Tibial artery (tissue), 4 donors: ENCODE measurements at regions not wholly inside any gene's neighbourhood (a gene's known extent, or its start where the extent isn't known, plus 50 kb on each side); places are given as distances from the start of the nearest gene placed in this dataset.

Source experiments
- DNase-seq, 2 donors: peaks; one replicate each; pipeline ENCODE4 v3.0.0-alpha.2; 2019
- H3K27ac ChIP-seq, 2 donors: fragments of 200-600 bp; sonication (generic) in 1 of 2; 1 replicate in 1 of 2; 2 replicates in 1 of 2; pipeline ENCODE4 v1.5.1; 2018 to 2019; ENCODE audit warnings: mild to moderate bottlenecking in 1 of 2
- H3K27me3 ChIP-seq, 2 donors: fragments of 200-600 bp; sonication (generic) in 1 of 2; one replicate each; pipeline versions ENCODE4 v1.5.1 to v1.6.0; 2016 to 2019
- H3K36me3 ChIP-seq, 3 donors: fragments of 200-600 bp; sonication (generic) in 2 of 3; one replicate each; pipeline ENCODE4 v1.5.1; 2016 to 2019; ENCODE audit warnings: mild to moderate bottlenecking in 2 of 3
- H3K4me1 ChIP-seq, 4 donors: fragments of 200-600 bp; sonication (generic) in 2 of 4; 1 replicate in 3 of 4; 2 replicates in 1 of 4; pipeline ENCODE4 v1.5.1; 2016 to 2019
- H3K4me3 ChIP-seq, 2 donors: fragments of 200-600 bp; sonication (generic) in 1 of 2; 1 replicate in 1 of 2; 2 replicates in 1 of 2; pipeline ENCODE4 v1.5.1; 2018 to 2019; ENCODE audit warnings: mild to moderate bottlenecking in 2 of 2
- H3K9me3 ChIP-seq, 3 donors: fragments of 200-600 bp; sonication (generic) in 1 of 3; one replicate each; pipeline ENCODE4 v1.5.1; 2016 to 2019
- CTCF ChIP-seq, 2 experiments: fragments of 200-600 bp in 1 of 2; fragments of 450-650 bp in 1 of 2; IDR thresholded peaks; one replicate each; pipeline ENCODE4 v1.5.1; 2017 to 2019; ENCODE audit warnings: antibody characterized with exemption in 2 of 2, mild to moderate bottlenecking in 1 of 2, moderate library complexity in 1 of 2
- intact Hi-C: fragments of 100-400 bp; cut with DNase I; formaldehyde crosslinking; loops from one replicate; pipeline ENCODE4 v1.15.0; 2023; ENCODE audit warnings: low total_unique reads

GRCh38 chr16:49112754-49113153 lies 168.9 kb downstream of the CBLN1 start:
- Histone ChIP-seq H3K27ac (no peak overlapping the region), H3K4me1 (no peaks in the 10 kb centered on the region), H3K9me3 (no peaks in the 10 kb centered on the region), H3K27me3 (no peaks in the 10 kb centered on the region), H3K36me3 (no peaks in the 10 kb centered on the region), H3K4me3 (no peak overlapping the region)
- TF ChIP-seq CTCF (IDR thresholded peaks at IDR 0.05): no peak
- intact Hi-C loops: no loop called here
- DNase-seq: no peak

GRCh38 chr16:49111351-49111750 lies 170.3 kb downstream of the CBLN1 start:
- H3K36me3 ChIP-seq: no peaks in the 10 kb centered on the region
- H3K4me1 ChIP-seq: no peaks in the 10 kb centered on the region
- intact Hi-C loops: no loop called here
- H3K27me3 ChIP-seq: no peaks in the 10 kb centered on the region
- no peak for TF ChIP-seq CTCF (IDR thresholded peaks at IDR 0.05)
- H3K27ac ChIP-seq: no peak overlapping the region
- DNase-seq: no peak
- no peaks in the 10 kb centered on the region for H3K9me3 ChIP-seq
- no peak overlapping the region for H3K4me3 ChIP-seq

GRCh38 chr16:49108611-49109010 lies 173.0 kb downstream of the CBLN1 start:
- Histone ChIP-seq H3K4me1 (no peaks in the 10 kb centered on the region), H3K36me3 (no peaks in the 10 kb centered on the region), H3K4me3 (no peak overlapping the region), H3K9me3 (no peaks in the 10 kb centered on the region), H3K27me3 (no peaks in the 10 kb centered on the region), H3K27ac (no peak overlapping the region)
- intact Hi-C loops: no loop called here
- DNase-seq: no peak
- TF ChIP-seq CTCF (IDR thresholded peaks at IDR 0.05): no peak

GRCh38 chr16:49103298-49103697 lies 178.3 kb downstream of the CBLN1 start:
- intact Hi-C loops: no loop called here
- H3K9me3 ChIP-seq: no peaks in the 10 kb centered on the region
- H3K4me3 ChIP-seq: no peak overlapping the region
- H3K27me3 ChIP-seq: no peaks in the 10 kb centered on the region
- no peak for TF ChIP-seq CTCF (IDR thresholded peaks at IDR 0.05)
- no peaks in the 10 kb centered on the region for H3K4me1 ChIP-seq
- H3K27ac ChIP-seq: no peak overlapping the region
- no peaks in the 10 kb centered on the region for H3K36me3 ChIP-seq
- DNase-seq: no peak

- Histone ChIP-seq H3K36me3 (no peaks in the 10 kb centered on the region), H3K4me1 (no peaks in the 10 kb centered on the region), H3K27ac (no peak overlapping the region), H3K4me3 (no peak overlapping the region), H3K27me3 (no peaks in the 10 kb centered on the region), H3K9me3 (no peaks in the 10 kb centered on the region)
- intact Hi-C loops: no loop called here
- DNase-seq: no peak
- no peak for TF ChIP-seq CTCF (IDR thresholded peaks at IDR 0.05)
Measured at GRCh38 chr16:49101997-49102396, 179.6 kb downstream of the CBLN1 start.

GRCh38 chr16:49100366-49100765 lies 181.3 kb downstream of the CBLN1 start:
- Histone ChIP-seq H3K27ac (no peak overlapping the region), H3K36me3 (no peaks in the 10 kb centered on the region), H3K27me3 (no peaks in the 10 kb centered on the region), H3K4me3 (no peak overlapping the region), H3K9me3 (no peaks in the 10 kb centered on the region), H3K4me1 (no peaks in the 10 kb centered on the region)
- intact Hi-C loops: no loop called here
- no peak for DNase-seq
- TF ChIP-seq CTCF (IDR thresholded peaks at IDR 0.05): no peak
